ENCODE measurements at regions not wholly inside any gene's neighbourhood (a gene's known extent, or its start where the extent isn't known, plus 50 kb on each side); places are given as distances from the start of the nearest gene placed in this dataset.

DNA sequence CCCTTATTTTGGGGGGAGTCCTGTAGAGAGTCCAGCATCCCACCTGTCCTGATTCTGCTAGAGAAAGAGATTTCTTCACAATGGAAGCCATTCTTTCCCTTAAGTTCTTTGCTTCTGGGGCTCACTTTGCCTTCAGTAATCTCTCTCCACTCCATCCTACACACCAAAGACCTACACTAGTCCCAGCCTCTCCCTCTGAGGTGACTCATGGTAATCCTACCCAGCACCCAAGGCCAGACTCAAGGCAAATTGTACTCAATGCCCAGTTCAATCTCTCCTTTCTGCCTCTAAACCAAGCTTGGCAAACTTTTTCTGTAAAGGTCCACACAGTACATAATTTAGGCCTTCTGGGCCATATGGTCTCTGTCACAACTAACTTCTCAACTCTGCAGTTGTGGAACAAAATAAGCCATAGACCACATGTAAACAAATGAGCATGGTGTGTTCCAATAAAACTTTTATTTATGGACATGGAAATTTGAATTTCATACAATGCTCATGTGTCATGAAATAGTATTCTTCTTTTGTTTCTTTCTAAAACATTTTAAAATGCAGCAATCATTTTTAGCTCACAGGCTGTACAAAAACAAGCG, 72.5 kb downstream of the MRPL46 start:
- Mint-ChIP-seq H3K27me3 (peaks cover 14% of the 10 kb centered on the region), H3K4me3 (ENCODE audit: low read depth) (no peak overlapping the region), H3K27ac (no peak overlapping the region), H3K36me3 (ENCODE audit: insufficient read depth) (no peaks in the 10 kb centered on the region), H3K9me3 (ENCODE audit: low read depth) (no peaks in the 10 kb centered on the region), H3K4me1 (ENCODE audit: low read depth) (no peaks in the 10 kb centered on the region)
- TF ChIP-seq, protein P1, sequence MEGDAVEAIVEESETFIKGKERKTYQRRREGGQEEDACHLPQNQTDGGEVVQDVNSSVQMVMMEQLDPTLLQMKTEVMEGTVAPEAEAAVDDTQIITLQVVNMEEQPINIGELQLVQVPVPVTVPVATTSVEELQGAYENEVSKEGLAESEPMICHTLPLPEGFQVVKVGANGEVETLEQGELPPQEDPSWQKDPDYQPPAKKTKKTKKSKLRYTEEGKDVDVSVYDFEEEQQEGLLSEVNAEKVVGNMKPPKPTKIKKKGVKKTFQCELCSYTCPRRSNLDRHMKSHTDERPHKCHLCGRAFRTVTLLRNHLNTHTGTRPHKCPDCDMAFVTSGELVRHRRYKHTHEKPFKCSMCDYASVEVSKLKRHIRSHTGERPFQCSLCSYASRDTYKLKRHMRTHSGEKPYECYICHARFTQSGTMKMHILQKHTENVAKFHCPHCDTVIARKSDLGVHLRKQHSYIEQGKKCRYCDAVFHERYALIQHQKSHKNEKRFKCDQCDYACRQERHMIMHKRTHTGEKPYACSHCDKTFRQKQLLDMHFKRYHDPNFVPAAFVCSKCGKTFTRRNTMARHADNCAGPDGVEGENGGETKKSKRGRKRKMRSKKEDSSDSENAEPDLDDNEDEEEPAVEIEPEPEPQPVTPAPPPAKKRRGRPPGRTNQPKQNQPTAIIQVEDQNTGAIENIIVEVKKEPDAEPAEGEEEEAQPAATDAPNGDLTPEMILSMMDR (IDR thresholded peaks at IDR 0.05; ENCODE audit: unreplicated experiment): no peak
- DNase-seq (ENCODE audit: low spot score, unreplicated experiment): no peak

DNA sequence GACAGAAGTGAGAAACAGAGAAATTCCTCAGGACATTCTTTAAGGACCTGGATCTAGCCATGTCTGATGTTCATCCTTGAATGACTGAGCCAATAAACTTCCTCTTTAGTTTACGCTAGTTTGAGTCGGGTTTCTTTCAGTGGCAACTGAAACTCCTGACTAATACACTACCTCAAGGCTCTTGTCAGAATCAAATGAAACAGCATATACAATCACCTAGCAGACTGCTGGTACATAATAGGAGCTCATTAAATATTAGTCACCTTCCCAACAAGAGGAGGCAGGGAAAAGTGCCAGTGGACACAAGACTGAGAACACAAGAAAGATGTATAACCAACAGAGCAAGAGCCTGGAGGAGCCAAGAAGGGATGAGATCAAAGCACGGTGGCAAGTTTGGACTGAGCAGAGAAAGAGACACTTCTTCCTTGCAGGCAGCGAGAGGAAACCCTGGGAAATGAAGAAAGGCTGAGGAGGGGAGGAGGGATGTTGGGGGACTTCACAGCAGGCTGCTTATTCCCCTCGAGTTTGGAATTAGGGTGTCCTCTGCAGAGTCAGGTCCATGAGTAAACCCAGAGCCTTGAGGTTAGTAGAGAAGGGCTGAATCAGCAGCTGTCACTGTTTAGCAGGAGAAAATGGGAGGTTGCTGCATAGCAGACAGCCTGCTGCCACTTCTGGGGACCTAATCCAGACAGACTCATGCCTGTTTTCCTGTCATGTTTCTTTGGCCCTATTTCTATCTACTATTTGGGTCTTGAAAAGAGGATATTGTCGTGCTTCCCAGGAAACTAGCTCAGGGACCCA, 73.3 kb downstream of the MRPL46 start:
- no peak for DNase-seq (ENCODE audit: low spot score, unreplicated experiment)
- Mint-ChIP-seq H3K4me3 (ENCODE audit: low read depth) (no peak overlapping the region), H3K9me3 (ENCODE audit: low read depth) (no peaks in the 10 kb centered on the region), H3K27ac (no peak overlapping the region), H3K27me3 (peaks cover 14% of the 10 kb centered on the region), H3K4me1 (ENCODE audit: low read depth) (peaks cover under 1% of the 10 kb centered on the region), H3K36me3 (ENCODE audit: insufficient read depth) (no peaks in the 10 kb centered on the region)
- TF ChIP-seq, protein P1 (IDR thresholded peaks at IDR 0.05; ENCODE audit: unreplicated experiment): no peak

DNA sequence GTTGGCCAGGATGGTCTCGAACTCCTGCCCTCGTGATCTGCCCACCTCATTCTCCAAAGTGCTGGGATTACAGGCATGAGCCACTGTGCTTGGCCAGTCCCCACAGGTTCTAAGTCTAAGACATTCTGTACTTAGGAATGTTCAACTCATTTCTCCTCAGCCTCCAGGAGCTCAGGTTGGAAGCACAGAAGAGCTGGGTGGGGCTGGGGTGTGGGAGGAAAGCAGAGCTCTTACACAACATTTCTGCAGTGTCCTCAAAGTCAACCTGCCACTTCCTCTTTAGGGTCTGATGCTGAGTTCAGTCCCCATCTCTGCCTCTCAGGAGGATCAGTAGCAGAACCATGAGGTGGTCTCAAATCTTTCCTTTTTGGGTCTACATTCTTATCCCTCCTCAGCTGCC, 75.5 kb downstream of the MRPL46 start:
- no peak for DNase-seq (ENCODE audit: low spot score, unreplicated experiment)
- TF ChIP-seq, protein P1 (IDR thresholded peaks at IDR 0.05; ENCODE audit: unreplicated experiment): no peak
- H3K36me3 Mint-ChIP-seq (ENCODE audit: insufficient read depth): no peaks in the 10 kb centered on the region
- H3K27me3 Mint-ChIP-seq: peaks cover 11% of the 10 kb centered on the region
- H3K9me3 Mint-ChIP-seq (ENCODE audit: low read depth): no peaks in the 10 kb centered on the region
- H3K4me1 Mint-ChIP-seq (ENCODE audit: low read depth): peaks cover 9% of the 10 kb centered on the region
- H3K27ac Mint-ChIP-seq: no peak overlapping the region
- no peak overlapping the region for H3K4me3 Mint-ChIP-seq (ENCODE audit: low read depth)

DNA sequence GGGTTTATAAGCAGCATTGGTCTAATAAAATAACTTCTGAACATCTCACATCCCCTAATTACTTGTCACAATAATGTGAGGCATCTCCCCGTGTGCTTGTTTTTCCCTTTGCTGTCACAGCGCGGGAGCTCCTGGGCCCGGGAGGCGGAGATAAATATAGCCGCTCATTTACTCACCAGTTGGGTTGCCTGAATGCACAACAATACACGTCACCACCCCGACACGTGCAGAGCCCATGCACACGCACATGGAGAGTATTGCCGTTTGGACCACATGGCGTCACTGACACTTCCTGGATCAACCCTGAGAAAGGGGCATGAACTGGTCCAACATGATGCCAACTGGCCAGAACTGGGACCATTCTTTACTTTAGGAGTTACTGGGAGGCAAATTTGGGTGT, 76.2 kb downstream of the MRPL46 start:
- H3K4me1 Mint-ChIP-seq (ENCODE audit: low read depth): peaks cover 9% of the 10 kb centered on the region
- H3K4me3 Mint-ChIP-seq (ENCODE audit: low read depth): no peak overlapping the region
- H3K27me3 Mint-ChIP-seq: peaks cover 11% of the 10 kb centered on the region
- TF ChIP-seq, protein P1 (IDR thresholded peaks at IDR 0.05; ENCODE audit: unreplicated experiment): no peak
- no peak overlapping the region for H3K27ac Mint-ChIP-seq
- H3K36me3 Mint-ChIP-seq (ENCODE audit: insufficient read depth): no peaks in the 10 kb centered on the region
- no peaks in the 10 kb centered on the region for H3K9me3 Mint-ChIP-seq (ENCODE audit: low read depth)
- no peak for DNase-seq (ENCODE audit: low spot score, unreplicated experiment)

GRCh38 chr15:88390164-88390901, 76.9 kb downstream of the MRPL46 start:
- peaks cover 9% of the 10 kb centered on the region for H3K4me1 Mint-ChIP-seq (ENCODE audit: low read depth)
- no peak for DNase-seq (ENCODE audit: low spot score, unreplicated experiment)
- H3K9me3 Mint-ChIP-seq (ENCODE audit: low read depth): peaks cover under 1% of the 10 kb centered on the region
- peaks cover 11% of the 10 kb centered on the region for H3K27me3 Mint-ChIP-seq
- TF ChIP-seq, protein P1 (IDR thresholded peaks at IDR 0.05; ENCODE audit: unreplicated experiment): no peak
- no peak overlapping the region for H3K27ac Mint-ChIP-seq
- H3K4me3 Mint-ChIP-seq (ENCODE audit: low read depth): no peak overlapping the region
- H3K36me3 Mint-ChIP-seq (ENCODE audit: insufficient read depth): no peaks in the 10 kb centered on the region

All from progenitor cell of endocrine pancreas (in vitro differentiated cells).